Lower leg skin (tissue), 4 donors: ENCODE measurements at regions not wholly inside any gene's neighbourhood (a gene's known extent, or its start where the extent isn't known, plus 50 kb on each side); places are given as distances from the start of the nearest gene placed in this dataset.
"Not testable (repeated sequence)": the region's sequence is repeated elsewhere in the genome, so short reads cannot be mapped to it uniquely, and the experiment has no call there.

Experiments used
- DNase-seq, 2 donors: peaks; one replicate each; pipeline ENCODE4 v3.0.0-alpha.2; 2019; ENCODE audit warnings: low spot score in 2 of 2
- H3K4me3 ChIP-seq: fragments of 200-600 bp; sonication (generic); 2 replicates; pipeline ENCODE4 v1.5.1; 2017; ENCODE audit warnings: mild to moderate bottlenecking, low read depth; ENCODE audit not compliant: poor library complexity, severe bottlenecking
- CTCF ChIP-seq, 3 donors: fragments of 450-650 bp; IDR thresholded peaks; one replicate each; pipeline ENCODE4 v1.5.1; 2016; ENCODE audit warnings: antibody characterized with exemption in 3 of 3, mild to moderate bottlenecking in 3 of 3, moderate library complexity in 2 of 3
- POLR2A ChIP-seq, 2 donors: fragments of 450-650 bp; IDR thresholded peaks; one replicate each; pipeline ENCODE4 v1.6.1; 2016 to 2017; ENCODE audit warnings: antibody characterized with exemption in 2 of 2, mild to moderate bottlenecking in 1 of 2, moderate library complexity in 1 of 2
- WGBS, 2 donors: methylation state at CpG; one replicate each; pipeline ENCODE4 v1.1.5; 2018; 5-methylcytosine and 5-hydroxymethylcytosine counted together
- intact Hi-C: fragments of 100-400 bp; cut with DNase I; formaldehyde crosslinking; loops from one replicate; pipeline ENCODE4 v1.15.0; 2023; ENCODE audit warnings: low total_unique reads

- intact Hi-C loops: no loop called here
- TF ChIP-seq POLR2A (IDR thresholded peaks at IDR 0.05) (no peak), CTCF (IDR thresholded peaks at IDR 0.05) (no peak)
- H3K4me3 ChIP-seq: no peak overlapping the region
- DNase-seq: no peak
- WGBS, 2 donors: 62 to 68% methylated on average over 11 to 12 of the region's 12 CpGs
Measured at GRCh38 chr7:142626420-142627035, 122.7 kb upstream of the PRSS1 start.

GRCh38 chr7:142625216-142625615, 124.1 kb upstream of the PRSS1 start:
- WGBS, 2 donors: 85 to 93% methylated on average over 2 of the region's 2 CpGs
- intact Hi-C loops, H3K4me3 ChIP-seq, DNase-seq: not testable (repeated sequence)

GRCh38 chr7:142620402-142620801, 128.9 kb upstream of the PRSS1 start:
- no peak for DNase-seq
- TF ChIP-seq POLR2A (IDR thresholded peaks at IDR 0.05) (no peak), CTCF (IDR thresholded peaks at IDR 0.05) (no peak)
- no peak overlapping the region for H3K4me3 ChIP-seq
- 71 to 73% methylated on average over 6 of the region's 6 CpGs for WGBS, 2 donors
- intact Hi-C loops: no loop called here

GRCh38 chr7:142618655-142619351, 130.5 kb upstream of the PRSS1 start:
- TF ChIP-seq POLR2A (IDR thresholded peaks at IDR 0.05) (no peak), CTCF (IDR thresholded peaks at IDR 0.05) (no peak)
- intact Hi-C loops: no loop called here
- no peak for DNase-seq
- WGBS, 2 donors: 81 to 88% methylated on average over 9 of the region's 9 CpGs
- no peak overlapping the region for H3K4me3 ChIP-seq

GRCh38 chr7:142616842-142617241, 132.4 kb upstream of the PRSS1 start:
- no peak overlapping the region for H3K4me3 ChIP-seq
- intact Hi-C loops: no loop called here
- WGBS, 2 donors: 52 to 57% methylated on average over 2 of the region's 2 CpGs
- no peak for DNase-seq
- TF ChIP-seq POLR2A (IDR thresholded peaks at IDR 0.05) (no peak), CTCF (IDR thresholded peaks at IDR 0.05) (no peak)

GRCh38 chr7:142616121-142616643, 133.1 kb upstream of the PRSS1 start:
- 64 to 70% methylated on average over 11 of the region's 11 CpGs for WGBS, 2 donors
- TF ChIP-seq CTCF (IDR thresholded peaks at IDR 0.05): no peak
- TF ChIP-seq POLR2A (IDR thresholded peaks at IDR 0.05): no peak
- no peak for DNase-seq
- H3K4me3 ChIP-seq: no peak overlapping the region
- intact Hi-C loops: no loop called here
